ENCODE measurements at regions not wholly inside any gene's neighbourhood (a gene's known extent, or its start where the extent isn't known, plus 50 kb on each side); places are given as distances from the start of the nearest gene placed in this dataset.

GRCh38 chr15:20351448-20351971 lies 190.1 kb downstream of the GOLGA6L6 start:
- TF ChIP-seq CTCF (IDR thresholded peaks at IDR 0.05) (no peak), ZFX (IDR thresholded peaks at IDR 0.05; ENCODE audit: borderline replicate concordance) (no peak)

Measured in 22Rv1 (cell line).